Endothelial cell of umbilical vein (primary cell): ENCODE measurements at regions not wholly inside any gene's neighbourhood (a gene's known extent, or its start where the extent isn't known, plus 50 kb on each side); places are given as distances from the start of the nearest gene placed in this dataset.

Experiments used
- EZH2 ChIP-seq: IDR thresholded peaks from 2 replicates; pipeline ENCODE4 v1.6.1; 2012; ENCODE audit warnings: borderline replicate concordance, low read depth, mild to moderate bottlenecking, moderate library complexity, low read length, inconsistent platforms; ENCODE audit not compliant: severe bottlenecking
- FOS ChIP-seq: IDR thresholded peaks from 2 replicates; pipeline ENCODE4 v1.6.1; 2011; ENCODE audit warnings: mild to moderate bottlenecking, low read length, moderate library complexity, borderline replicate concordance; ENCODE audit not compliant: insufficient read depth
- JUN ChIP-seq: IDR thresholded peaks from 2 replicates; pipeline ENCODE4 v1.6.1; 2011; ENCODE audit warnings: borderline replicate concordance, low read depth; ENCODE audit not compliant: insufficient read length, insufficient read depth
- MYC ChIP-seq: IDR thresholded peaks from one replicate; pipeline ENCODE4 v1.6.1; 2011; ENCODE audit warnings: mild to moderate bottlenecking, low read depth, low read length
- POLR2A ChIP-seq: IDR thresholded peaks from 2 replicates; pipeline ENCODE4 v1.6.1; 2012; ENCODE audit warnings: low read depth, mild to moderate bottlenecking, control low read depth, low read length
- POLR2AphosphoS5 ChIP-seq: IDR thresholded peaks from 2 replicates; pipeline ENCODE4 v1.6.1; 2012; ENCODE audit warnings: low read depth, mild to moderate bottlenecking, control low read depth, low read length, moderate library complexity; ENCODE audit not compliant: insufficient read depth
- TF ChIP-seq, protein P1 (sequence below), 2 donors: IDR thresholded peaks; 1 replicate in 1 of 2; 2 replicates in 1 of 2; pipeline ENCODE4 v1.5.1; 2011; ENCODE audit warnings: low read length in 2 of 2, mild to moderate bottlenecking in 2 of 2, moderate library complexity in 2 of 2, control low read depth in 1 of 2, inconsistent platforms in 1 of 2, low read depth in 1 of 2; ENCODE audit not compliant: insufficient read depth in 1 of 2; ENCODE audit errors: extremely low read depth in 1 of 2
- TF ChIP-seq, protein P2 (sequence below): IDR thresholded peaks from 2 replicates; pipeline ENCODE4 v1.6.1; 2011; ENCODE audit not compliant: insufficient read depth, insufficient read length

DNA sequence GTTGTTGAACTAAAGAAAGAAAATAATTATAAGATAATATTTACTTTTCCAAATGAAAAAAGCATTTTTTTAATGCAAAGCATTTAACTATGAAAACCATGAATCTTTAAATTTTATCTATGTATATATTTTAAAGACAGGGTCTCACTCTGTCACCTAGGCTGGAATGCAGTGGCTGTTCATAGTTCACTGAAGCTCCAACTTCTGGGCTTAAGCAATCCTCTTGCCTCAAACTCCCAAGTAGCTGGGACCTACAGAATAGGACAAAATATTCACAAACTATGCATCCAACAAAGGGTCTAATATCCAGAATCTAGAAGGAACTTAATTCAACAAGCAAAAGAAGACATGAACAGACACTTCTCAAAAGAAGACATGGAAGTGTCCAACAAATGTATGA, 55.9 kb upstream of the ALB start:
- TF ChIP-seq POLR2A (no peak), EZH2 (no peak), POLR2AphosphoS5 (no peak), FOS (no peak), MYC (no peak), JUN (no peak)
- TF ChIP-seq, protein P1, sequence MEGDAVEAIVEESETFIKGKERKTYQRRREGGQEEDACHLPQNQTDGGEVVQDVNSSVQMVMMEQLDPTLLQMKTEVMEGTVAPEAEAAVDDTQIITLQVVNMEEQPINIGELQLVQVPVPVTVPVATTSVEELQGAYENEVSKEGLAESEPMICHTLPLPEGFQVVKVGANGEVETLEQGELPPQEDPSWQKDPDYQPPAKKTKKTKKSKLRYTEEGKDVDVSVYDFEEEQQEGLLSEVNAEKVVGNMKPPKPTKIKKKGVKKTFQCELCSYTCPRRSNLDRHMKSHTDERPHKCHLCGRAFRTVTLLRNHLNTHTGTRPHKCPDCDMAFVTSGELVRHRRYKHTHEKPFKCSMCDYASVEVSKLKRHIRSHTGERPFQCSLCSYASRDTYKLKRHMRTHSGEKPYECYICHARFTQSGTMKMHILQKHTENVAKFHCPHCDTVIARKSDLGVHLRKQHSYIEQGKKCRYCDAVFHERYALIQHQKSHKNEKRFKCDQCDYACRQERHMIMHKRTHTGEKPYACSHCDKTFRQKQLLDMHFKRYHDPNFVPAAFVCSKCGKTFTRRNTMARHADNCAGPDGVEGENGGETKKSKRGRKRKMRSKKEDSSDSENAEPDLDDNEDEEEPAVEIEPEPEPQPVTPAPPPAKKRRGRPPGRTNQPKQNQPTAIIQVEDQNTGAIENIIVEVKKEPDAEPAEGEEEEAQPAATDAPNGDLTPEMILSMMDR (IDR thresholded peaks at IDR 0.05; ENCODE audit: extremely low read depth in 1 of 2, insufficient read depth in 1 of 2, low read depth in 1 of 2, low read length in 2 of 2), result no peak
- TF ChIP-seq, protein P2, sequence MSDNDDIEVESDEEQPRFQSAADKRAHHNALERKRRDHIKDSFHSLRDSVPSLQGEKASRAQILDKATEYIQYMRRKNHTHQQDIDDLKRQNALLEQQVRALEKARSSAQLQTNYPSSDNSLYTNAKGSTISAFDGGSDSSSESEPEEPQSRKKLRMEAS, result no peak
